HepG2 (cell line): ENCODE measurements at regions not wholly inside any gene's neighbourhood (a gene's known extent, or its start where the extent isn't known, plus 50 kb on each side); places are given as distances from the start of the nearest gene placed in this dataset.

Experiments
- ATAC-seq: fragments of 200-7000 bp; cut with Tn5 transposase; 3 replicates; pipeline ENCODE4 v1.9.1; 2020; ENCODE audit warnings: mild to moderate bottlenecking, moderate library complexity
- BruUV-seq: library from RNA; stranded (reverse); fragments of 400-500 nt; replicated peaks from 2 replicates; lab custom pipeline; 2021; lab: Mats Ljungman, UMichigan
- CTCF ChIA-PET: fragments of 300-600 bp; formaldehyde crosslinking; extraction: SDS; loops from one replicate; lab custom pipeline; 2021; ENCODE audit warnings: low total read pairs, inconsistent platforms, low intra/inter-chr PET ratio; lab: Yijun Ruan, JAX
- POLR2A ChIA-PET: fragments of 350-600 bp; sonication (Branson Sonifier 250); formaldehyde crosslinking; loops from one replicate; lab custom pipeline; 2020; ENCODE audit warnings: antibody characterized with exemption, inconsistent platforms; lab: Yijun Ruan, JAX
- DNase-seq: peaks from one replicate; pipeline ENCODE4 v3.0.0-alpha.2; 2015; ENCODE audit warnings: low spot score
- FAIRE-seq: peaks from 3 replicates; lab custom pipeline; 2011; peaks lifted over from hg19 to GRCh38; lab: Jason Lieb, UNC
- H2AFZ ChIP-seq: one replicate; pipeline ENCODE4 v1.6.1; 2011; ENCODE audit warnings: low read length, inconsistent platforms
- H3K27ac ChIP-seq: fragments of 300-600 bp; 3 replicates; pipeline ENCODE4 v1.8.0; 2011; ENCODE audit warnings: mixed run types, mild to moderate bottlenecking, mixed read lengths, low read length, inconsistent platforms; ENCODE audit not compliant: insufficient read depth; ENCODE audit errors: extremely low read length
- H3K27me3 ChIP-seq, 2 experiments: fragments of 200-600 bp in 1 of 2; 2 replicates in 1 of 2; 3 replicates in 1 of 2; pipeline versions ENCODE4 v1.6.0 to v1.8.0; 2011; ENCODE audit warnings: low read length in 2 of 2, mild to moderate bottlenecking in 2 of 2, moderate library complexity in 2 of 2, inconsistent platforms in 1 of 2; ENCODE audit not compliant: insufficient read depth in 2 of 2, control insufficient read depth in 1 of 2
- H3K36me3 ChIP-seq, 2 experiments: fragments of 200-600 bp in 1 of 2; replicated peaks in 1 of 2; 2 replicates in 1 of 2; 3 replicates in 1 of 2; pipeline versions ENCODE4 v1.5.1 to v1.8.0; 2011; ENCODE audit warnings: low read length in 2 of 2, inconsistent platforms in 1 of 2; ENCODE audit not compliant: insufficient read depth in 2 of 2, control insufficient read depth in 1 of 2
- H3K4me1 ChIP-seq: 2 replicates; pipeline ENCODE4 v1.5.1; 2012; ENCODE audit warnings: low read length, inconsistent platforms; ENCODE audit not compliant: insufficient read depth
- H3K4me2 ChIP-seq: 2 replicates; pipeline ENCODE4 v1.6.0; 2011; ENCODE audit warnings: low read depth, low read length, inconsistent platforms
- H3K4me3 ChIP-seq, 3 experiments: fragments of 200-600 bp in 1 of 3; sonication (generic), shearing (Covaris generic) in 1 of 3; replicated peaks in 1 of 3; 2 replicates each; pipeline ENCODE4 v1.5.1; 2011 to 2016; ENCODE audit warnings: low read length in 3 of 3, inconsistent platforms in 2 of 3, low read depth in 2 of 3, mild to moderate bottlenecking in 2 of 3, control low read depth in 1 of 3, mixed read lengths in 1 of 3; ENCODE audit not compliant: insufficient read depth in 1 of 3
- H3K79me2 ChIP-seq: one replicate; pipeline ENCODE4 v1.6.1; 2011; ENCODE audit warnings: low read length, inconsistent platforms; ENCODE audit not compliant: insufficient read depth
- H3K9ac ChIP-seq: 2 replicates; pipeline ENCODE4 v1.6.0; 2011; ENCODE audit warnings: mild to moderate bottlenecking, low read depth, low read length, inconsistent platforms; ENCODE audit not compliant: insufficient read depth
- H3K9me3 ChIP-seq: 2 replicates; pipeline ENCODE4 v1.5.1; 2012; ENCODE audit warnings: mild to moderate bottlenecking, low read length
- H4K20me1 ChIP-seq: 2 replicates; pipeline ENCODE4 v1.6.0; 2011; ENCODE audit warnings: inconsistent platforms, mild to moderate bottlenecking, low read length, moderate library complexity; ENCODE audit not compliant: insufficient read depth
- AHR ChIP-seq: IDR thresholded peaks from 2 replicates; pipeline ENCODE4 v1.6.1; 2018; ENCODE audit warnings: missing genetic modification reagents, missing compliant biosample characterization
- ATF6 ChIP-seq: sonication (generic); formaldehyde crosslinking; conservative IDR thresholded peaks from 2 replicates; pipeline ENCODE4 v1.4.0; 2020; ENCODE audit warnings: missing genetic modification reagents
- ATF7-NPFF ChIP-seq: sonication (generic); formaldehyde crosslinking; IDR thresholded peaks from 2 replicates; pipeline ENCODE4 v1.8.1; 2023; ENCODE audit warnings: mild to moderate bottlenecking, low read depth, missing genetic modification reagents, moderate library complexity
- BRCA1 ChIP-seq: sonication (generic); formaldehyde crosslinking; IDR thresholded peaks from 2 replicates; pipeline ENCODE4 v1.4.0; 2020; ENCODE audit warnings: missing genetic modification reagents
- CSRNP2 ChIP-seq: sonication (generic); formaldehyde crosslinking; conservative IDR thresholded peaks from 2 replicates; pipeline ENCODE4 v1.8.0; 2022; ENCODE audit warnings: low read depth, missing genetic modification reagents
- DDIT3 ChIP-seq: sonication (generic); formaldehyde crosslinking; IDR thresholded peaks from 2 replicates; pipeline ENCODE4 v1.4.0; 2020; ENCODE audit warnings: mild to moderate bottlenecking, missing genetic modification reagents
- FIP1L1 ChIP-seq: fragments of 200-400 bp; formaldehyde crosslinking; IDR thresholded peaks from 2 replicates; pipeline ENCODE4 v1.6.1; 2018; ENCODE audit warnings: low read depth, mild to moderate bottlenecking, low read length, moderate library complexity, borderline replicate concordance; ENCODE audit not compliant: insufficient read depth
- HDAC6 ChIP-seq: fragments of 200-600 bp; sonication (generic); IDR thresholded peaks from 2 replicates; pipeline ENCODE4 v1.7.0; 2017; ENCODE audit warnings: mild to moderate bottlenecking, antibody characterized with exemption, low read length, low read depth
- PHB2 ChIP-seq: fragments of 450-650 bp; IDR thresholded peaks from 2 replicates; pipeline ENCODE4 v1.6.1; 2018; ENCODE audit not compliant: partially characterized antibody
- POLR2AphosphoS2 ChIP-seq: IDR thresholded peaks from 2 replicates; pipeline ENCODE4 v1.6.1; 2011; ENCODE audit warnings: low read depth, low read length, improper control_type of control experiment
- SALL1 ChIP-seq: sonication (generic); formaldehyde crosslinking; IDR thresholded peaks from 2 replicates; pipeline ENCODE4 v1.8.0; 2022; ENCODE audit warnings: mild to moderate bottlenecking, missing genetic modification reagents
- SMARCE1 ChIP-seq: fragments of 450-650 bp; IDR thresholded peaks from 2 replicates; pipeline ENCODE4 v1.6.1; 2017; ENCODE audit warnings: borderline replicate concordance
- ZNF180 ChIP-seq: sonication (generic); formaldehyde crosslinking; IDR thresholded peaks from 2 replicates; pipeline ENCODE4 v1.4.0; 2020; ENCODE audit warnings: low read depth, missing genetic modification reagents, borderline replicate concordance
- ZNF264 ChIP-seq: sonication (generic); formaldehyde crosslinking; IDR thresholded peaks from 2 replicates; pipeline ENCODE4 v1.4.0; 2020; ENCODE audit warnings: missing genetic modification reagents
- ZNF567 ChIP-seq: sonication (generic); formaldehyde crosslinking; IDR thresholded peaks from 2 replicates; pipeline ENCODE4 v1.8.1; 2023; ENCODE audit warnings: mild to moderate bottlenecking, missing genetic modification reagents, borderline replicate concordance
- ZNF879 ChIP-seq: sonication (generic); formaldehyde crosslinking; IDR thresholded peaks from 2 replicates; pipeline ENCODE4 v1.8.1; 2023; ENCODE audit warnings: missing genetic modification reagents
- WGBS: methylation state at CpG from one replicate; pipeline ENCODE4 v1.1.6; 2017; ENCODE audit warnings: low lambda C conversion rate; 5-methylcytosine and 5-hydroxymethylcytosine counted together
- in situ Hi-C: cut with HindIII; loops from 2 replicates; pipeline ENCODE4 v1.10.0; 2017; ENCODE audit warnings: low pct_unique_long_range_greater_than_20kb; ENCODE audit not compliant: extremely low pct_ligation_motif_present
- intact Hi-C: fragments of 100-400 bp; cut with micrococcal nuclease; formaldehyde crosslinking; loops from one replicate; pipeline ENCODE4 v1.10.0; 2022; ENCODE audit not compliant: unreplicated experiment

GRCh38 chr22:27293721-27294445 is 507.7 kb downstream of the MN1 start:
- BruUV-seq = no TSS peak
- CTCF ChIA-PET = no interaction called here
- Histone ChIP-seq H4K20me1 (no peaks in the 10 kb centered on the region), H3K36me3 (no peaks in the 10 kb centered on the region), H3K27ac (no peak overlapping the region), H3K4me1 (no peaks in the 10 kb centered on the region), H3K4me3 (no peak overlapping the region), H3K27me3 (peaks cover 0 to 55% of the 10 kb centered on the region in 2 experiments; a peak in 4 of 5 replicates), H3K79me2 (no peaks in the 10 kb centered on the region), H3K9me3 (no peaks in the 10 kb centered on the region), H2AFZ (no peak overlapping the region), H3K4me2 (no peak overlapping the region), H3K9ac (no peak overlapping the region)
- WGBS = 23% methylated on average over 12 of the region's 12 CpGs
- ATAC-seq = no peak
- POLR2A ChIA-PET = no interaction called here
- DNase-seq = no peak
- no peak for FAIRE-seq
- in situ Hi-C loops = no loop called here
- no peak for TF ChIP-seq SMARCE1
- TF ChIP-seq POLR2AphosphoS2 = no peak
- no peak for TF ChIP-seq FIP1L1
- TF ChIP-seq ATF7-NPFF (CRISPR knock-in tag) = no peak
- TF ChIP-seq ZNF879 = no peak
- TF ChIP-seq PHB2 = no peak
- no peak for TF ChIP-seq ZNF180 (CRISPR knock-in tag)
- intact Hi-C loops = no loop called here

- Histone ChIP-seq H3K4me3 (no peak overlapping the region), H4K20me1 (no peaks in the 10 kb centered on the region), H3K4me1 (no peaks in the 10 kb centered on the region), H3K9me3 (no peaks in the 10 kb centered on the region), H3K4me2 (no peak overlapping the region), H3K27me3 (peaks cover 2 to 59% of the 10 kb centered on the region in 2 experiments; a peak in 4 of 5 replicates), H3K79me2 (no peaks in the 10 kb centered on the region), H2AFZ (no peak overlapping the region), H3K36me3 (no peaks in the 10 kb centered on the region), H3K9ac (no peak overlapping the region), H3K27ac (no peak overlapping the region)
- in situ Hi-C loops = no loop called here
- no peak for ATAC-seq
- POLR2A ChIA-PET = no interaction called here
- no peak for DNase-seq
- no peak for FAIRE-seq
- CTCF ChIA-PET = no interaction called here
- no peak for TF ChIP-seq DDIT3
- no peak for TF ChIP-seq SALL1 (CRISPR knock-in tag)
- TF ChIP-seq CSRNP2 = no peak
- TF ChIP-seq AHR = no peak
- no peak for TF ChIP-seq HDAC6
- TF ChIP-seq ATF6 (CRISPR knock-in tag) = no peak
- no peak for TF ChIP-seq BRCA1
- no peak for TF ChIP-seq ZNF264 (CRISPR knock-in tag)
- no peak for TF ChIP-seq ZNF567 (CRISPR knock-in tag)
- no TSS peak for BruUV-seq
- 33% methylated on average over 3 of the region's 3 CpGs for WGBS
- intact Hi-C loops = no loop called here
Measured at GRCh38 chr22:27295040-27295439, 506.5 kb downstream of the MN1 start.
